Uterus (tissue), 3 donors: ENCODE measurements at regions not wholly inside any gene's neighbourhood (a gene's known extent, or its start where the extent isn't known, plus 50 kb on each side); places are given as distances from the start of the nearest gene placed in this dataset.

ENCODE experiments used
- DNase-seq, 2 donors: peaks; one replicate each; pipeline ENCODE4 v3.0.0-alpha.2; 2019 to 2020
- H3K27ac ChIP-seq, 2 donors: fragments of 200-600 bp; sonication (generic); 1 replicate in 1 of 2; 2 replicates in 1 of 2; pipeline ENCODE4 v1.5.1; 2016 to 2018
- H3K27me3 ChIP-seq, 2 donors: fragments of 200-600 bp; sonication (generic); one replicate each; pipeline ENCODE4 v1.5.1; 2018 to 2019; ENCODE audit warnings: control low read depth in 1 of 2
- H3K36me3 ChIP-seq, 2 donors: fragments of 200-600 bp; sonication (generic); one replicate each; pipeline ENCODE4 v1.5.1; 2019; ENCODE audit warnings: control low read depth in 1 of 2
- H3K4me1 ChIP-seq, 2 donors: fragments of 200-600 bp; sonication (generic); one replicate each; pipeline ENCODE4 v1.5.1; 2018 to 2019; ENCODE audit warnings: control low read depth in 1 of 2
- H3K4me3 ChIP-seq, 2 donors: fragments of 200-600 bp; sonication (generic); 1 replicate in 1 of 2; 2 replicates in 1 of 2; pipeline ENCODE4 v1.5.1; 2018 to 2019; ENCODE audit warnings: mild to moderate bottlenecking in 1 of 2
- H3K9me3 ChIP-seq, 2 donors: fragments of 200-600 bp; sonication (generic); one replicate each; pipeline ENCODE4 v1.5.1; 2019; ENCODE audit warnings: control low read depth in 1 of 2
- CTCF ChIP-seq, 4 experiments: fragments of 200-600 bp in 2 of 4; fragments of 450-650 bp in 2 of 4; sonication (generic) in 2 of 4; IDR thresholded peaks; one replicate each; pipeline ENCODE4 v1.5.1; 2016 to 2019; ENCODE audit warnings: antibody characterized with exemption in 4 of 4, mild to moderate bottlenecking in 2 of 4, moderate library complexity in 1 of 4
- POLR2A ChIP-seq, 2 donors: fragments of 450-650 bp; IDR thresholded peaks; one replicate each; pipeline ENCODE4 v1.6.1; 2016; ENCODE audit warnings: antibody characterized with exemption in 2 of 2, mild to moderate bottlenecking in 1 of 2, moderate library complexity in 1 of 2
- intact Hi-C: fragments of 100-400 bp; cut with DNase I; formaldehyde crosslinking; loops from one replicate; pipeline ENCODE4 v1.15.1; 2023; ENCODE audit warnings: low total_unique reads
- donor health status: DM: yes; HTN: yes; CAD: no.

DNA sequence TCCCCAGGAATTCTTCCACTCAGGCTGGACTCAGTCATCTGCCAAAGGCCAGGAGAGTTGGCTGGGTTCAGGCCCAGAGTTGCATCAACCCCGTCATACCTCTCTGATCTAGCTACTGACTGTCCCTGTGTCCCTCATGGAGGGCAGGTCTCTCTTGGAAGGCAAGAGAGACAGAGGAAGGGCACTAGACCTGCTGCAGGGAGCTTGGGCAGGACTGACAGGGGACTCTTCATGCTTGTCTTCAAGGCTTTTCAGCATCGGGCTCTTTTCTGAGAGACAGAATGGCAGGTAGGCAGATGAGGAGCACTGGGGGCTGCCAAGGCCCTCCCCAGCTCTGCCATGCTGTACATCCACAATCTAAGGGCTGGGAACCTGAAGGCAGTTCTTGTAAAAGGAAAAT, 140.1 kb upstream of the MRPS22 start:
- no peak for DNase-seq
- H3K9me3 ChIP-seq, result no peaks in the 10 kb centered on the region
- TF ChIP-seq CTCF (IDR thresholded peaks at IDR 0.05) (no peak), POLR2A (IDR thresholded peaks at IDR 0.05) (no peak)
- no peaks in the 10 kb centered on the region for H3K36me3 ChIP-seq
- H3K27ac ChIP-seq, result no peak overlapping the region
- intact Hi-C loops, result no loop called here
- H3K4me1 ChIP-seq, result no peaks in the 10 kb centered on the region
- H3K27me3 ChIP-seq, result no peaks in the 10 kb centered on the region
- no peak overlapping the region for H3K4me3 ChIP-seq

DNA sequence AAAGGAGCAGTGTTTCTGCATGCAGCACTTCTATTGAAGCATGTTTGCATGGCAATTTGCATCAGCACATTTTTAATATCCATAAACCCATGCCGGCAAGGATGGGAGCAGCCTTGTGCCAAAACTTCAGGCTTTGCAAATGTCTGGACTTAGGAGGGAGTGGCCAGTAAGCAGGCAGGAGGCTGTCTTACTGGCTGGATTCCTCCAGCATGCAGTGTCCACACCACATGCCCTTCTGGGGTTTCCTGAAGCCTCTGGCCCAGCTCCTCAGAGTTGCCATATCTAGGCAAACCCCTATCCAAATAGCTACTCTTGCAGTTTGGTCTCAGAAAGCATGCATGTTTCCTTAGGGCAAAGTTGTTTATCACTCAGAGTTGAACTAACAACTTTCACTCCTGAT, 139.1 kb upstream of the MRPS22 start:
- Histone ChIP-seq H3K4me1 (no peaks in the 10 kb centered on the region), H3K27ac (no peak overlapping the region), H3K27me3 (no peaks in the 10 kb centered on the region), H3K4me3 (no peak overlapping the region), H3K36me3 (no peaks in the 10 kb centered on the region), H3K9me3 (no peaks in the 10 kb centered on the region)
- intact Hi-C loops, result no loop called here
- TF ChIP-seq POLR2A (IDR thresholded peaks at IDR 0.05) (no peak), CTCF (IDR thresholded peaks at IDR 0.05) (no peak)
- DNase-seq, result no peak

- H3K9me3 ChIP-seq, result no peaks in the 10 kb centered on the region
- H3K27me3 ChIP-seq, result no peaks in the 10 kb centered on the region
- DNase-seq, result no peak
- no peak overlapping the region for H3K4me3 ChIP-seq
- intact Hi-C loops, result no loop called here
- H3K36me3 ChIP-seq, result no peaks in the 10 kb centered on the region
- no peaks in the 10 kb centered on the region for H3K4me1 ChIP-seq
- TF ChIP-seq POLR2A (IDR thresholded peaks at IDR 0.05), result no peak
- TF ChIP-seq CTCF (IDR thresholded peaks at IDR 0.05), result no peak
- H3K27ac ChIP-seq, result no peak overlapping the region
Observed at GRCh38 chr3:139213936-139214335, 129.9 kb upstream of the MRPS22 start.

DNA sequence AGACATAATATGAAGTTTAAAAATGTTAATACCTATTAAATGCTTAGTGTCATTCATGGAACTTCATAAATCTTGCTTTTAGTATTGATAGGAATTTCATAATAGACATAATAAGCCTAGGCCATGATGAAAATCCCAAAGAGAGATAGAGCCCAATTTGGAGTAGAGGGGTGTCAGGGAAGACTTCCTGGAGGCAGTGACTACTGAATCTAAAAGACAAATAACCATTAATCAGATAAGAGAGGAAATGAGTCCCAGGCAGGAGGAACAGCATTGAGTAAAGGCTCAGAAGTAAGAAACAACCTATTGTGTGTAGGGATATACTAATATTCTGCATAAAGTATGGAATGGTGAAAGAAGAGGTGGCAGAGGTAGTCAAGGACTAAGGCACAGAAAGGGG, 126.9 kb upstream of the MRPS22 start:
- Histone ChIP-seq H3K27ac (no peak overlapping the region), H3K27me3 (no peaks in the 10 kb centered on the region), H3K4me3 (no peak overlapping the region), H3K36me3 (no peaks in the 10 kb centered on the region), H3K4me1 (no peaks in the 10 kb centered on the region), H3K9me3 (no peaks in the 10 kb centered on the region)
- intact Hi-C loops, result no loop called here
- TF ChIP-seq CTCF (IDR thresholded peaks at IDR 0.05) (no peak), POLR2A (IDR thresholded peaks at IDR 0.05) (no peak)
- no peak for DNase-seq

- intact Hi-C loops, result no loop called here
- Histone ChIP-seq H3K27ac (no peak overlapping the region), H3K9me3 (no peaks in the 10 kb centered on the region), H3K27me3 (no peaks in the 10 kb centered on the region), H3K4me1 (no peaks in the 10 kb centered on the region), H3K36me3 (no peaks in the 10 kb centered on the region), H3K4me3 (no peak overlapping the region)
- DNase-seq, result no peak
- TF ChIP-seq CTCF (IDR thresholded peaks at IDR 0.05) (no peak), POLR2A (IDR thresholded peaks at IDR 0.05) (no peak)
Observed at GRCh38 chr3:139217633-139218032, 126.2 kb upstream of the MRPS22 start.
